Naive thymus-derived CD4-positive, alpha-beta T cell (primary cell): ENCODE measurements at regions not wholly inside any gene's neighbourhood (a gene's known extent, or its start where the extent isn't known, plus 50 kb on each side); places are given as distances from the start of the nearest gene placed in this dataset.
"Not testable (repeated sequence)": the region's sequence is repeated elsewhere in the genome, so short reads cannot be mapped to it uniquely, and the experiment has no call there.

Experiments
- ATAC-seq: fragments of 150-1000 bp; cut with Tn5 transposase; 2 replicates; pipeline ENCODE4 v1.10.0; 2021; ENCODE audit warnings: mild to moderate bottlenecking, moderate library complexity
- CTCF ChIA-PET: fragments of 350-600 bp; sonication (Branson Sonifier 250); formaldehyde crosslinking; loops from one replicate; lab custom pipeline; 2021; ENCODE audit warnings: antibody characterized with exemption; lab: Charles Lee
- POLR2A ChIA-PET: fragments of 350-600 bp; sonication (Branson Sonifier 250); formaldehyde crosslinking; loops from one replicate; lab custom pipeline; 2021; ENCODE audit warnings: antibody characterized with exemption, inconsistent platforms; lab: Charles Lee
- DNase-seq, 9 donors: peaks; one replicate each; pipeline versions ENCODE4 v3.0.0 to v3.0.0-alpha.2; 2020 to 2022; ENCODE audit warnings: mixed read lengths in 1 of 9
- H3K27ac ChIP-seq: one replicate; pipeline ENCODE4 v1.7.0; 2013; ENCODE audit warnings: mild to moderate bottlenecking, low read depth, low read length, moderate library complexity
- H3K27me3 ChIP-seq, 2 donors: one replicate each; pipeline ENCODE4 v1.7.0; 2013; ENCODE audit warnings: low read length in 2 of 2, mild to moderate bottlenecking in 2 of 2, moderate library complexity in 2 of 2; ENCODE audit not compliant: control insufficient read depth in 2 of 2, insufficient read depth in 2 of 2
- H3K36me3 ChIP-seq, 3 experiments: 1 replicate in 2 of 3; 2 replicates in 1 of 3; pipeline ENCODE4 v1.7.0; 2013; ENCODE audit warnings: low read length in 3 of 3, mild to moderate bottlenecking in 3 of 3, moderate library complexity in 1 of 3; ENCODE audit not compliant: insufficient read depth in 3 of 3, control insufficient read depth in 2 of 3
- H3K4me1 ChIP-seq, 2 donors: one replicate each; pipeline ENCODE4 v1.7.0; 2013; ENCODE audit warnings: low read length in 2 of 2, mild to moderate bottlenecking in 2 of 2, moderate library complexity in 1 of 2; ENCODE audit not compliant: control insufficient read depth in 2 of 2, insufficient read depth in 2 of 2
- H3K4me3 ChIP-seq: 2 replicates; pipeline ENCODE4 v1.7.0; 2013; ENCODE audit warnings: mild to moderate bottlenecking, low read length
- H3K9me3 ChIP-seq, 3 experiments: 1 replicate in 2 of 3; 2 replicates in 1 of 3; pipeline ENCODE4 v1.7.0; 2013; ENCODE audit warnings: low read length in 3 of 3; ENCODE audit not compliant: control insufficient read depth in 2 of 3
- H3K27ac Mint-ChIP-seq, 9 donors: one replicate each; pipeline ENCODE4 v1.8.0; 2020 to 2022; ENCODE audit warnings: mixed read lengths in 9 of 9, mild to moderate bottlenecking in 8 of 9, moderate library complexity in 5 of 9, inconsistent platforms in 2 of 9
- H3K27me3 Mint-ChIP-seq, 5 donors: one replicate each; pipeline ENCODE4 v1.8.0; 2021 to 2022; ENCODE audit warnings: mixed read lengths in 5 of 5, mild to moderate bottlenecking in 1 of 5
- H3K36me3 Mint-ChIP-seq, 5 donors: one replicate each; pipeline ENCODE4 v1.8.0; 2020 to 2022; ENCODE audit warnings: mixed read lengths in 5 of 5, mild to moderate bottlenecking in 3 of 5, inconsistent platforms in 1 of 5
- H3K4me1 Mint-ChIP-seq, 7 donors: one replicate each; pipeline ENCODE4 v1.8.0; 2020 to 2022; ENCODE audit warnings: mixed read lengths in 7 of 7, mild to moderate bottlenecking in 3 of 7, inconsistent platforms in 1 of 7
- H3K4me3 Mint-ChIP-seq, 10 donors: one replicate each; pipeline ENCODE4 v1.8.0; 2020 to 2022; ENCODE audit warnings: mild to moderate bottlenecking in 10 of 10, mixed read lengths in 10 of 10, moderate library complexity in 6 of 10, inconsistent platforms in 2 of 10
- H3K9me3 Mint-ChIP-seq, 11 donors: one replicate each; pipeline ENCODE4 v1.8.0; 2020 to 2022; ENCODE audit warnings: mixed read lengths in 11 of 11, mild to moderate bottlenecking in 4 of 11, inconsistent platforms in 1 of 11, moderate library complexity in 1 of 11
- intact Hi-C, 2 donors: fragments of 100-400 bp; cut with micrococcal nuclease; formaldehyde crosslinking; loops; one replicate each; pipeline ENCODE4 v1.15.1; 2023

- Mint-ChIP-seq H3K9me3 (peaks cover 0 to 19% (median 5%) of the 10 kb centered on the region in 11 donors), H3K27me3 (peaks cover 0 to 20% (median 8%) of the 10 kb centered on the region in 5 donors)
- H3K36me3 Mint-ChIP-seq, H3K4me1 Mint-ChIP-seq, DNase-seq, ATAC-seq, H3K36me3 ChIP-seq, H3K4me3 ChIP-seq, H3K27me3 ChIP-seq, H3K4me3 Mint-ChIP-seq, H3K27ac Mint-ChIP-seq, H3K9me3 ChIP-seq, H3K4me1 ChIP-seq, intact Hi-C loops, POLR2A ChIA-PET, CTCF ChIA-PET, H3K27ac ChIP-seq: not testable (repeated sequence)
Measured at GRCh38 chr2:44067791-44068181, 72.0 kb upstream of the LRPPRC start.

- Mint-ChIP-seq H3K4me3 (no peak overlapping the region), H3K27ac (no peak overlapping the region)
- intact Hi-C loops, result no loop called here
Measured at GRCh38 chr2:44071454-44072046, 75.8 kb upstream of the LRPPRC start.

GRCh38 chr2:44073667-44074066, 77.9 kb upstream of the LRPPRC start:
- H3K36me3 ChIP-seq, H3K27me3 ChIP-seq, H3K4me3 Mint-ChIP-seq, POLR2A ChIA-PET, H3K9me3 ChIP-seq, H3K4me3 ChIP-seq, H3K27ac ChIP-seq, intact Hi-C loops, H3K27ac Mint-ChIP-seq, H3K36me3 Mint-ChIP-seq, DNase-seq, ATAC-seq, H3K4me1 ChIP-seq, H3K4me1 Mint-ChIP-seq: not testable (repeated sequence)
- CTCF ChIA-PET, result interaction anchor here (1.4 kb wide), 1 partner anchor 9 kb away, joined by 3 read pairs; no protein-coding TSS in a partner anchor
- Mint-ChIP-seq H3K9me3 (peaks cover 0 to 12% (median under 1%) of the 10 kb centered on the region in 11 donors), H3K27me3 (peaks cover 2 to 14% (median 8%) of the 10 kb centered on the region in 5 donors)

More at GRCh38 chr2:44071454-44072046, 75.8 kb upstream of the LRPPRC start:
- Mint-ChIP-seq H3K36me3 (peaks cover 0 to 5% (median 0%) of the 10 kb centered on the region in 5 donors), H3K4me1 (no peaks in the 10 kb centered on the region), H3K9me3 (peaks cover 0 to 19% (median 5%) of the 10 kb centered on the region in 11 donors), H3K27me3 (peaks cover 0 to 14% (median 8%) of the 10 kb centered on the region in 5 donors)
- Histone ChIP-seq H3K27me3 (no peaks in the 10 kb centered on the region), H3K27ac (no peak overlapping the region), H3K9me3 (no peaks in the 10 kb centered on the region), H3K4me1 (no peaks in the 10 kb centered on the region), H3K4me3 (no peak overlapping the region), H3K36me3 (no peaks in the 10 kb centered on the region)
- ChIA-PET CTCF (no interaction called here), POLR2A (no interaction called here)
- DNase-seq (no peak), ATAC-seq (no peak)

GRCh38 chr2:44074795-44075194, 79.0 kb upstream of the LRPPRC start:
- CTCF ChIA-PET, DNase-seq, H3K4me3 Mint-ChIP-seq, H3K4me1 Mint-ChIP-seq, H3K27ac ChIP-seq, H3K9me3 Mint-ChIP-seq, H3K9me3 ChIP-seq, H3K4me3 ChIP-seq, intact Hi-C loops, H3K27ac Mint-ChIP-seq, H3K4me1 ChIP-seq, POLR2A ChIA-PET, H3K27me3 ChIP-seq, H3K36me3 ChIP-seq, ATAC-seq, H3K36me3 Mint-ChIP-seq: not testable (repeated sequence)
- H3K27me3 Mint-ChIP-seq, result peaks cover 2 to 10% (median 3%) of the 10 kb centered on the region in 5 donors

GRCh38 chr2:44075541-44075940, 79.8 kb upstream of the LRPPRC start:
- no peak overlapping the region for H3K4me3 Mint-ChIP-seq

GRCh38 chr2:44077942-44078511, 82.2 kb upstream of the LRPPRC start:
- intact Hi-C loops, result no loop called here
- no peak overlapping the region for H3K27ac Mint-ChIP-seq
- no peak overlapping the region for H3K4me3 ChIP-seq
- H3K4me1 ChIP-seq, result no peaks in the 10 kb centered on the region
- H3K9me3 ChIP-seq, result no peaks in the 10 kb centered on the region
- no peak overlapping the region for H3K4me3 Mint-ChIP-seq
- ChIA-PET CTCF (interaction anchor here (1.2 kb wide), 1 partner anchor 399 kb away, joined by 3 read pairs; no protein-coding TSS in a partner anchor), POLR2A (interaction anchor here (0.6 kb wide), 1 partner anchor 325 kb away, joined by 4 read pairs; no protein-coding TSS in a partner anchor)
- no peak for DNase-seq
- H3K27me3 Mint-ChIP-seq, result peaks cover 0 to 5% (median 0%) of the 10 kb centered on the region in 5 donors
- H3K27ac ChIP-seq, result no peak overlapping the region
- H3K4me1 Mint-ChIP-seq, result peaks cover 0 to 9% (median 9%) of the 10 kb centered on the region in 7 donors
- no peaks in the 10 kb centered on the region for H3K36me3 Mint-ChIP-seq
- no peak for ATAC-seq
- no peaks in the 10 kb centered on the region for H3K27me3 ChIP-seq
- H3K9me3 Mint-ChIP-seq, result peaks cover 0 to 3% (median 0%) of the 10 kb centered on the region in 11 donors
- no peaks in the 10 kb centered on the region for H3K36me3 ChIP-seq

More at GRCh38 chr2:44075541-44075940, 79.8 kb upstream of the LRPPRC start:
- Mint-ChIP-seq H3K27me3 (peaks cover 0 to 5% (median 2%) of the 10 kb centered on the region in 5 donors), H3K36me3 (no peaks in the 10 kb centered on the region), H3K4me1 (no peaks in the 10 kb centered on the region), H3K9me3 (peaks cover 0 to 1% (median 0%) of the 10 kb centered on the region in 11 donors), H3K27ac (no peak overlapping the region)
- ChIA-PET POLR2A (no interaction called here), CTCF (no interaction called here)
- ATAC-seq, result no peak
- no peak for DNase-seq
- H3K27ac ChIP-seq, result no peak overlapping the region
- no peaks in the 10 kb centered on the region for H3K27me3 ChIP-seq
- no peaks in the 10 kb centered on the region for H3K4me1 ChIP-seq
- H3K36me3 ChIP-seq, result no peaks in the 10 kb centered on the region
- H3K9me3 ChIP-seq, result no peaks in the 10 kb centered on the region
- no peak overlapping the region for H3K4me3 ChIP-seq
- intact Hi-C loops, result no loop called here

GRCh38 chr2:44079686-44080085, 83.9 kb upstream of the LRPPRC start:
- intact Hi-C loops, result no loop called here
- Histone ChIP-seq H3K27ac (no peak overlapping the region), H3K36me3 (no peaks in the 10 kb centered on the region), H3K27me3 (no peaks in the 10 kb centered on the region), H3K4me3 (no peak overlapping the region), H3K4me1 (no peaks in the 10 kb centered on the region), H3K9me3 (no peaks in the 10 kb centered on the region)
- Mint-ChIP-seq H3K4me3 (no peak overlapping the region), H3K36me3 (no peaks in the 10 kb centered on the region), H3K9me3 (peaks cover 0 to 1% (median 0%) of the 10 kb centered on the region in 11 donors), H3K27me3 (peaks cover 0 to 5% (median 0%) of the 10 kb centered on the region in 5 donors), H3K4me1 (peaks cover 0 to 9% (median 9%) of the 10 kb centered on the region in 7 donors), H3K27ac (no peak overlapping the region)
- POLR2A ChIA-PET, result no interaction called here
- CTCF ChIA-PET, result no interaction called here
- no peak for ATAC-seq
- DNase-seq, result no peak
